ENCODE measurements at regions not wholly inside any gene's neighbourhood (a gene's known extent, or its start where the extent isn't known, plus 50 kb on each side); places are given as distances from the start of the nearest gene placed in this dataset.
"Not testable (repeated sequence)": the region's sequence is repeated elsewhere in the genome, so short reads cannot be mapped to it uniquely, and the experiment has no call there.

GRCh38 chr14:71556730-71557129 lies 375.5 kb upstream of the RGS6 start:
- DNase-seq: no peak
- Histone ChIP-seq H3F3A (ENCODE audit: insufficient read depth, low read depth) (peaks cover 19% of the 10 kb centered on the region; the same call in 1 of the 2 replicates), H3K9me2 (ENCODE audit: insufficient read depth) (no peaks in the 10 kb centered on the region; the same call in 1 of the 2 replicates), H3K36me3 (ENCODE audit: low read depth) (0 out of 2 replicates have a peak, but pooled peaks cover 3% of the 10 kb centered on the region), H4K20me1 (ENCODE audit: insufficient read depth) (peaks cover 6% of the 10 kb centered on the region), H2AFZ (no peak overlapping the region), H3K4me3 (no peak overlapping the region), H3K4me2 (no peak overlapping the region), H3K27ac (peak overlapping the region; percentile 11; the same call in 1 of the 2 replicates), H3K79me2 (ENCODE audit: low read depth) (peaks cover 65% of the 10 kb centered on the region), H3K4me1 (replicated peaks; ENCODE audit: insufficient read depth) (peaks cover 8% of the 10 kb centered on the region; the same call in 1 of the 2 replicates), H3K27me3 (ENCODE audit: insufficient read depth, low read depth) (no peaks in the 10 kb centered on the region), H3K9me3 (ENCODE audit: insufficient read depth, low read depth) (no peaks in the 10 kb centered on the region)
- POLR2A ChIA-PET (ENCODE audit: unreplicated experiment): no interaction called here
- TF ChIP-seq EZH2 (IDR thresholded peaks at IDR 0.05; ENCODE audit: low read depth): no peak
- no peak for TF ChIP-seq CTCF (conservative IDR thresholded peaks at IDR 0.05)
- CTCF ChIA-PET: no interaction called here
- intact Hi-C loops (cut with micrococcal nuclease; ENCODE audit: unreplicated experiment): no loop called here
- BruUV-seq (replicated peaks): no TSS peak

GRCh38 chr14:71557351-71557750 lies 374.9 kb upstream of the RGS6 start:
- TF ChIP-seq CTCF (conservative IDR thresholded peaks at IDR 0.05): no peak
- no peak for TF ChIP-seq EZH2 (IDR thresholded peaks at IDR 0.05; ENCODE audit: low read depth)
- Histone ChIP-seq H3F3A (ENCODE audit: insufficient read depth, low read depth) (peaks cover 19% of the 10 kb centered on the region), H3K79me2 (ENCODE audit: low read depth) (peaks cover 65% of the 10 kb centered on the region), H3K9me3 (ENCODE audit: insufficient read depth, low read depth) (no peaks in the 10 kb centered on the region), H2AFZ (no peak overlapping the region), H4K20me1 (ENCODE audit: insufficient read depth) (peaks cover 6% of the 10 kb centered on the region), H3K27me3 (ENCODE audit: insufficient read depth, low read depth) (no peaks in the 10 kb centered on the region), H3K9me2 (ENCODE audit: insufficient read depth) (no peaks in the 10 kb centered on the region; the same call in 1 of the 2 replicates), H3K27ac (no peak overlapping the region), H3K36me3 (ENCODE audit: low read depth) (0 out of 2 replicates have a peak, but pooled peaks cover 3% of the 10 kb centered on the region), H3K4me2 (no peak overlapping the region), H3K4me1 (replicated peaks; ENCODE audit: insufficient read depth) (peaks cover 8% of the 10 kb centered on the region; the same call in 1 of the 2 replicates), H3K4me3 (no peak overlapping the region)
- intact Hi-C loops (cut with micrococcal nuclease; ENCODE audit: unreplicated experiment): no loop called here
- POLR2A ChIA-PET (ENCODE audit: unreplicated experiment): no interaction called here
- CTCF ChIA-PET: no interaction called here
- DNase-seq: no peak
- no TSS peak for BruUV-seq (replicated peaks)

GRCh38 chr14:71558943-71559342 lies 373.3 kb upstream of the RGS6 start:
- BruUV-seq (replicated peaks); CTCF ChIA-PET; intact Hi-C loops (cut with micrococcal nuclease; ENCODE audit: unreplicated experiment); H3K27me3 ChIP-seq (ENCODE audit: insufficient read depth, low read depth); H3K9me2 ChIP-seq (ENCODE audit: insufficient read depth); H3K36me3 ChIP-seq (ENCODE audit: low read depth); POLR2A ChIA-PET (ENCODE audit: unreplicated experiment); H3K4me2 ChIP-seq; H3K9me3 ChIP-seq (ENCODE audit: insufficient read depth, low read depth); DNase-seq; H3K4me1 ChIP-seq (replicated peaks; ENCODE audit: insufficient read depth); H3K4me3 ChIP-seq; H3K27ac ChIP-seq; H2AFZ ChIP-seq: not testable (repeated sequence)
- H3K79me2 ChIP-seq (ENCODE audit: low read depth): peaks cover 58% of the 10 kb centered on the region
- H3F3A ChIP-seq (ENCODE audit: insufficient read depth, low read depth): peaks cover 19% of the 10 kb centered on the region
- H4K20me1 ChIP-seq (ENCODE audit: insufficient read depth): peaks cover 10% of the 10 kb centered on the region

- Histone ChIP-seq H3K4me1 (replicated peaks; ENCODE audit: insufficient read depth) (peaks cover 2% of the 10 kb centered on the region; the same call in 1 of the 2 replicates), H2AFZ (no peak overlapping the region), H3F3A (ENCODE audit: insufficient read depth, low read depth) (peaks cover 19% of the 10 kb centered on the region), H3K27ac (no peak overlapping the region), H3K9me2 (ENCODE audit: insufficient read depth) (no peaks in the 10 kb centered on the region; the same call in 1 of the 2 replicates), H3K4me2 (no peak overlapping the region), H3K9me3 (ENCODE audit: insufficient read depth, low read depth) (no peaks in the 10 kb centered on the region), H3K27me3 (ENCODE audit: insufficient read depth, low read depth) (no peaks in the 10 kb centered on the region), H4K20me1 (ENCODE audit: insufficient read depth) (peaks cover 10% of the 10 kb centered on the region), H3K79me2 (ENCODE audit: low read depth) (peaks cover 56% of the 10 kb centered on the region), H3K4me3 (no peak overlapping the region), H3K36me3 (ENCODE audit: low read depth) (0 out of 2 replicates have a peak, but pooled peaks cover 3% of the 10 kb centered on the region)
- BruUV-seq (replicated peaks): no TSS peak
- intact Hi-C loops (cut with micrococcal nuclease; ENCODE audit: unreplicated experiment): no loop called here
- POLR2A ChIA-PET (ENCODE audit: unreplicated experiment): no interaction called here
- CTCF ChIA-PET: no interaction called here
- TF ChIP-seq CTCF (conservative IDR thresholded peaks at IDR 0.05): no peak
- TF ChIP-seq EZH2 (IDR thresholded peaks at IDR 0.05; ENCODE audit: low read depth): no peak
- no peak for DNase-seq
These were observed 371.5 kb upstream of the RGS6 start for GRCh38 chr14:71560751-71561150.

Data from PC-9 (cell line).